ENCODE measurements at regions not wholly inside any gene's neighbourhood (a gene's known extent, or its start where the extent isn't known, plus 50 kb on each side); places are given as distances from the start of the nearest gene placed in this dataset.
"Not testable (repeated sequence)": the region's sequence is repeated elsewhere in the genome, so short reads cannot be mapped to it uniquely, and the experiment has no call there.

DNA sequence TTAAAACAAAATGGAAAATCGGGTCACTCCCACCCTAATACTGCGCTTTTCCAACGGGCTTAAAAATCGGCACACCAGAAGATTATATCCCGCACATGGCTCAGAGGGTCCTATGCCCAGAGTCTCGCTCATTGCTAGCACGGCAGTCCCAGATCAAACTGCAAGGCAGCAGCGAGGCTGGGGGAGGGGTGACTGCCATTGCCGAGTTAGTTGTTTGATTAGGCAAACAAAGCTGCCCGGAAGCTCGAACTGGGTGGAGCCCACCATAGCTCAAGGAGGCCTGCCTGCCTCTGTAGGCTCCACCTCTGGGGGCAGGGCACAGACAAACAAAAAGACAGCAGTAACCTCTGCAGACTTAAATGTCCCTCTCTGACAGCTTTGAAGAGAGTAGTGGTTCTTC is 100.7 kb upstream of the KLHL1 start:
- not testable (repeated sequence) for DNase-seq

DNA sequence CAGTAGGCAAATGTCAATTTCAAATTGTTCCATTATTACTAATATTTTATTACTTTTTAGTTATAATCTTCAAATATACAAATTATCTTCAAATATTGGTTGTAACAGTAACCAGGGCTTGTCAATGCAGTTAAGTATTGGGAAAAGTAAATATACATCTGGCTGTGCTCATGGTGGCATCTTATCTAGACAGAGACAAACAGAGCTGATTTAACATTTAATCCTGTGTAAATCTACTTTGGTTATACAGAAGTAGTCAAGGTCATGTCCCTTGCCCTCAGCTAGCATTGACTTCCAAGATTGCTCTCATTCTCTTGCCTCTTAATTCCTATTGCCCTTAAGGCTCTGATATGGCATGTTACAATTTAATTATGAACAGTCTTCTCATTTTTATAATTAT is 98.4 kb upstream of the KLHL1 start:
- DNase-seq: no peak

DNA sequence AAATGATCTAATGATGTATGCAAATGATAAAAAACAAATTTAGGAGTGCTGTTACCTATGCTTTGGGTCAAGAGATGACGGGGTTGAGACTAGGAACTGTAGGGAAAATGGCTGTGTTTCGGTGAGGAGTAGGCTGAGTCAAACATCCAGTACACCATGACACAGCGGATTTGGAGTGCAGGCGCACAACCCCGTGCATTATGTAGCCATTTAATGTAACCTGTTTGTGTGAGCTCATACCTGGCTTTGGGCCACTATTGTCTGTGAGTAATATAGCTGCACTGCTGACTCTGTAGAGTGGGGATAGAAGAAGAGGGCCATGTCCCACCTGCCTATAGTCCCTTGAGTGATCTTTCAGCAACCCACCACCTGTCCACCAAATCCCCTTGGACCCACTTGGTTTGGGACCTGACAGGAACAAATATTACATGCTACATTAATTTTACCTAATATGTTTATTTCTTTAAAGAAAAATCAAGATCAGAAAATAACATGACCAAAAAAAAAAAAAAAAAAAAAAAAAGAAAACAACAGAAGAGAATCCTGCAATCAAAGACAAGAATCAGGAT is 95.5 kb upstream of the KLHL1 start:
- DNase-seq: no peak

DNA sequence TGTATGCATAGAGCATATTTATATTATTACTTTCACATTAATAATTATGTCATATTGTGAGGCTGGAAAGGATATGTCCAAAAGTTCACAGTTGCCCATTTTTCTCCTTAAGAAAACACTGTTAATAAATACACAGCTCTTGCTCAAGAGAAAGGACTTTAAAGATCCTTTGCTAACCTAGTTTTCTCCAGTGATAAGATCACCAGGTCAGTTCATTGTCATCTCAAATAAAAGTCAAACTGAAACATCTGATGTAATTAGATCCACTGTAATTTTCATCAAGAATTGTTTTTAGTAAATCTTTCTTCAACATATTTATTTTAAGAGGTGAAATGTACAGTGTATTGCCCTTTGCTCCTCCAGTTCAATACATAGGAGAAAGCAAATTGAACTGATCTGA is 82.8 kb upstream of the KLHL1 start:
- no peak for DNase-seq

DNA sequence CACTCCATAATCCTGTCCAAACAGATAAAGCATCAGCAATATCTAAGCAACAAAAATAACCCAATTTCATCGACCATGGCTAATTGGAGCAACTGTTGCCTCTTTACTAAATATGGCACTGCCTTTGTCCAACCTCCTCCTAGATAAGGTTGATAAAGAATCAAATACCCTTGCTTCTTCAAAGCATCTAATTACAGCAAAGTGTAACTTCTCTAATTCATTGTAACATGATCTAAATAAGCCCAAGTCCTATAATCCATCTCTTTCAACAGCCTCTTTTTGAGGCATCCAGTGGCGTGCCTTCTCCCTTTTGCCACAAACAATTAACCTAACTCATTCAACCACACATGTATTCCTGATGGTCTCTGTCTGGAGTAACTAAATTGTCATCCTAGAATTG is 81.7 kb upstream of the KLHL1 start:
- DNase-seq: no peak

DNA sequence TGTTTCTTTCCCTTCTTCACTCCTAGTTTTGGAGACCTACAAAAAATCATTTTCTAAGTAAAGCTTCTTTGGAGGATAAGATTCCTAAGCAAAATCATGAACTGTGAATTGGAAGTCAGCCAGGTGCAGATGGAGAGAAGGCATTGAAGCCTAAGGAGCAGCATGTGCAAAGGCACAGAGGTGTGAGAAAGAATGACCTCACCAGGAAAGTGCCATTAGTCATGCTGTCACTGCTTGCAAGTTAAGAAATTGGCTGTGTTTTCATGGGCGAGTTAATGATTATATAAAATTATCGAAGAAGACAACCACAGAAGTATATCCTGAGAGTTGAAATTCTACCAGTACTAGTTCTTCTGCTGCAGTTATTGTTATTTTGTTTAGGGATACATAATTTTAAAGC is 80.3 kb upstream of the KLHL1 start:
- DNase-seq: no peak

DNA sequence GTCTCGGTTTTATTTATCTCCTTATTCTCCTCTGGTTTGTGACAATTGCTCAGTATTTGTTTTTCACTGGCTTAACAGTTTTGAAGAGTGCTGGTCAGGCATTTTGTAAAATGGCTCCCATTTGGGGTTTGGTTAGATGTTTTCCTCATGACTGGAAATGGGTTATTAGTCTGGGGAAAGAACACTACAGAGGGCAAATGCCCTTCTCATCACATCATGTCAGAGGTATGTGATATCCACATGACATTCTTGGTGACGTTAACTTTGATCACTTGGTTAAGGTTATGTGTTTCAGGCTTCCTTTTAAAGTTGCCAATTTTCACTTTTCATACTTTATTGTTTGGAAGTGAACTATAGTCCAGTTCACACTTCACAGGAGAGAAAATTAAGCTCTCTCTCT is 74.8 kb upstream of the KLHL1 start:
- no peak for DNase-seq
